Activated CD4-positive, alpha-beta T cell treated with anti-CD3 and anti-CD28 coated beads for 36 hours (primary cell): ENCODE measurements at regions not wholly inside any gene's neighbourhood (a gene's known extent, or its start where the extent isn't known, plus 50 kb on each side); places are given as distances from the start of the nearest gene placed in this dataset. TPM values are rescaled to one million over a fixed set of nuclear protein-coding genes. Genes with fewer than 3 reads are reported as not detected.

ENCODE experiments used
- ATAC-seq: fragments of 200-7000 bp; cut with Tn5 transposase; one replicate; pipeline ENCODE4 v1.10.0; 2021; ENCODE audit warnings: mild to moderate bottlenecking, moderate library complexity
- CTCF ChIA-PET: fragments of 350-600 bp; sonication (Branson Sonifier 250); formaldehyde crosslinking; loops from one replicate; lab custom pipeline; 2021; ENCODE audit warnings: antibody characterized with exemption; lab: Charles Lee
- POLR2A ChIA-PET: fragments of 350-600 bp; sonication (Branson Sonifier 250); formaldehyde crosslinking; loops from one replicate; lab custom pipeline; 2021; ENCODE audit warnings: antibody characterized with exemption, inconsistent platforms; lab: Charles Lee
- DNase-seq: peaks from one replicate; pipeline ENCODE4 v3.0.0-alpha.2; 2020
- H3K27ac Mint-ChIP-seq: one replicate; pipeline ENCODE4 v1.8.0; 2021; ENCODE audit warnings: mixed read lengths
- H3K27me3 Mint-ChIP-seq: one replicate; pipeline ENCODE4 v1.8.0; 2021; ENCODE audit warnings: mixed read lengths
- H3K36me3 Mint-ChIP-seq: one replicate; pipeline ENCODE4 v1.8.0; 2021; ENCODE audit warnings: low read depth, mixed read lengths
- H3K4me1 Mint-ChIP-seq: one replicate; pipeline ENCODE4 v1.8.0; 2021; ENCODE audit warnings: mixed read lengths
- H3K4me3 Mint-ChIP-seq: one replicate; pipeline ENCODE4 v1.8.0; 2021; ENCODE audit warnings: mild to moderate bottlenecking, moderate library complexity, mixed read lengths
- H3K9me3 Mint-ChIP-seq: one replicate; pipeline ENCODE4 v1.8.0; 2021; ENCODE audit warnings: low read depth, mixed read lengths
- intact Hi-C, 2 experiments: fragments of 100-400 bp; cut with DNase I in 1 of 2; cut with micrococcal nuclease in 1 of 2; formaldehyde crosslinking; loops; one replicate each; pipeline versions ENCODE4 v1.14.2 to v1.15.1; 2022 to 2024; cut with DNase I, micrococcal nuclease
- microRNA-seq: library from miRNA; unstranded; fragments of <30 nt; microRNA quantifications from one replicate; pipeline ENCODE4 v1.2.0, GENCODE V29; 2021; ENCODE audit warnings: borderline replicate concordance

DNA sequence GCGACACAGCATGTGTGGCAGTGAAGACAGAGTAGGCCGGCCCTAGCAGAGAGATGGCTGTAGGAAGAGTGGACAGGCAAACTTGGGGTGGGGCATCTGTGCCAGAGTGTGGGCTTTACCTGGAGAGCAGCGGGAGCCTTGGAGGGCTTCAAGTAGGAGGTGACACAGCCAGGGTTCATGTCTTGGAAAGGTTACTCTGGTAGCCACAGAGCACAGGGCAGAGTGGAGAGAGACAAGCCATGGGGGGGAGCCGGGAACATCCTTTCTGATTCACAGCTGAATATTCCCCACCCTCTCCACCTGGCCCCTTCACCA lies 53.5 kb upstream of the DIO3 start:
- POLR2A ChIA-PET, result no interaction called here
- DNase-seq, result no peak
- Mint-ChIP-seq H3K27ac (no peak overlapping the region), H3K36me3 (no peaks in the 10 kb centered on the region), H3K4me1 (no peaks in the 10 kb centered on the region), H3K4me3 (no peak overlapping the region), H3K27me3 (no peaks in the 10 kb centered on the region), H3K9me3 (no peaks in the 10 kb centered on the region)
- intact Hi-C loops, result no loop called here
- ATAC-seq, result no peak
- CTCF ChIA-PET, result no interaction called here

DNA sequence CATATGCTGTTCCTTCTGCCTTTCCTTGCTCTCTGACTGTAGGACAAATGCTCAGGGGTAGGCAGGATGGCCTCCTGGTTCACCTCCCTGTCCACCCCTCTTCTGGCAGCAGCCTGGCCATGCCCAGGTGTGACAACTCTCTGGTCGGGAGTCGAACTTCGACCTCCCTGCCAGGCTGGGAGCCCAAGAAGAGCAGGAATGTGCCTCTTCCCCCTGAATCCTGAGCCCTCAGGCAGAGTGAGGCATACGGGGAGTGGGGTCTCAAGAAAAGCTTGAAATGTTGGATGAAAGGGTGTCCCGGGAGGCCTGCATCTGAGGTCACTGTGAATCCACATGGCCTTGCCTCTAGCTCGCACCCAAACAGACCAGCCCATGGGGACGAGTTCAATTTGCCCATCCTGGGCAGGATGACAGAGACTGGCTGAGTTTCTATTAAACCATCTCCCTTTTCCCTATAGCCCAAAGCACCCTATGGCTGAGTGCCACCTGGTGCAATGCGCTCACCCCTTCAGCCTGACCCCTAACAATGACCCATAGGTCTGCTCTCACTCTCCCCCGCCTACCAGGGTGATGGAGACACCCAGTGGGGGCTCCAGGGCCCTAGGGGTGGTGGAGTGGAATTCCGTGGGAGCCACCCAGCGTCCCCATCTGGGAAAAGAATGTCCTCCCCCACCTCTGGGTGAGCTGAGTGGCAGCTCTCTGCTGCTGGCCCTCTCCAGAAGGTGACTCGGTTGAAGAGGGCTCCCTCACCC lies 52.9 kb upstream of the DIO3 start:
- Mint-ChIP-seq H3K27ac (no peak overlapping the region), H3K27me3 (no peaks in the 10 kb centered on the region), H3K36me3 (no peaks in the 10 kb centered on the region), H3K4me3 (no peak overlapping the region), H3K9me3 (no peaks in the 10 kb centered on the region), H3K4me1 (no peaks in the 10 kb centered on the region)
- no peak for ATAC-seq
- intact Hi-C loops, result no loop called here
- ChIA-PET POLR2A (no interaction called here), CTCF (no interaction called here)
- DNase-seq, result no peak

DNA sequence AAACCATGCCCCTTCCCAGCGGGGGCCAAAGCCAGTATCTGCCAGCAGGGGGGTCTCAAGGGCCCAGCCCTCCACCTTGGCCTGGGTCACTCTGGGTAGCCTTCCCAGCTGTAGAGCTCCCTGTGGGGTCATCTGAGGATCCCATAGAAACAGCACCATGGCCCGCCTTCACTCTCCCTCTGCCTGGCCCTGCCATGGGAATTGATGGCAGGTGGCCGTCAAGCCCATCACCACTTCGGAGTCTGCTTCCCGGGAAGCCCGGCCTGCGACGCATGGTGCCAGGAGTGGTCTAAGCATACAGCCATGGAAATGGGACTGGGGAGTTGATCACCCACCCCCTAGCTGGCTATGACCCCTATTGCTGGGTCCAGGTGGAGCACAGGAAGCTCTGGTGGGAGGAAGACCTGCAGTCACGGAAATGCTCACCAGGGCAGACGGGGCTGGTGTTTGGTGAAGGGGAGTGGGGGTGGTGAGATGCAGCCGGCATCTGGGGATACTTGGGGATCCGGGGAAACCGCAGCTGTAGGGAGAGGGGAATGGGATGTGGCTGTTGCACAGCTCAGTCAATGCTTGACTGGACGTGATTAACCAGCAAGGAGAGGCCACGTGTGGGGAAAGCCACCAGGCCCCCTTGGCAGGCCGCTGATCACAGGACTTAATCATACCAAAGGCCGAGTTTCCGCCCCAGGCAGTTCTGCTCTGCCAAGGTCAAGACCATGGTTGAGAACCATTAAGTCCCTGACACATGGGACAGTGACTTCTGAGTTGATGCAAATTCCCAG lies 52.2 kb upstream of the DIO3 start:
- no peak for ATAC-seq
- DNase-seq, result peak; percentile 0
- intact Hi-C loops, result no loop called here
- ChIA-PET CTCF (no interaction called here), POLR2A (no interaction called here)
- Mint-ChIP-seq H3K27ac (no peak overlapping the region), H3K9me3 (no peaks in the 10 kb centered on the region), H3K4me1 (no peaks in the 10 kb centered on the region), H3K36me3 (no peaks in the 10 kb centered on the region), H3K27me3 (no peaks in the 10 kb centered on the region), H3K4me3 (no peak overlapping the region)

DNA sequence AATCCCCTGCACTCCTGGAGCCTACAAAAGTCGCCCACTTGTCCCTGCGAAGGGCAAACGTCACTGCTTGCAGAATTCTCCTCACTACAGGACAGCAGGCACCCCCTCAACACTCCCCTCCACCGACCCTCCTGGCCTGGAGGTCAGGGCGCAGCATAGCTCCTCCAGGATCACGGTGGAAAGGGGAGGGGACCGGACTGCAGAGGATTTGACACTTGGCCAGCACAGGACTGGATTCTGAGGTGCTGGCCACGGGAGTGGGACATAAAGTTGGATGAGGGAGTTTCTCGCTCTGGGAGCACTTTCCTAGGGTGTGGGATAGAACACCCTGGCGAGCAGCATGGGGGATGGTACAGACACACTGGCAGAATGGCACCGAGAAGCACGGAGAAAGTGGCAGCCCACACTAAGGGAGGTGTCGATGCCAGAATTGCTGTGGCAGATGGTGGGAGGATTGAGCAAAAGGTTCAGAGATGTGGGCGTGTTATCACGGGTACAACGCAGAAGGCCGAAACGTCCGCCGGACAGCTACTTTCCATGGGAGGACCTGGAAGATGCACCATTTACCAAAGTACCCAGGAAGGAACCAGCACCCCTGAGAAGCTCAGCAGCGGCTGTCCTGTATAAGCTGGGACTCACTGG lies 51.4 kb upstream of the DIO3 start:
- H3K4me1 Mint-ChIP-seq, result no peaks in the 10 kb centered on the region
- CTCF ChIA-PET, result no interaction called here
- no peaks in the 10 kb centered on the region for H3K27me3 Mint-ChIP-seq
- peak; percentile 1 for DNase-seq
- H3K27ac Mint-ChIP-seq, result no peak overlapping the region
- no peaks in the 10 kb centered on the region for H3K36me3 Mint-ChIP-seq
- no peak overlapping the region for H3K4me3 Mint-ChIP-seq
- no peak for ATAC-seq
- intact Hi-C loops, result no loop called here
- H3K9me3 Mint-ChIP-seq, result no peaks in the 10 kb centered on the region
- POLR2A ChIA-PET, result no interaction called here

DNA sequence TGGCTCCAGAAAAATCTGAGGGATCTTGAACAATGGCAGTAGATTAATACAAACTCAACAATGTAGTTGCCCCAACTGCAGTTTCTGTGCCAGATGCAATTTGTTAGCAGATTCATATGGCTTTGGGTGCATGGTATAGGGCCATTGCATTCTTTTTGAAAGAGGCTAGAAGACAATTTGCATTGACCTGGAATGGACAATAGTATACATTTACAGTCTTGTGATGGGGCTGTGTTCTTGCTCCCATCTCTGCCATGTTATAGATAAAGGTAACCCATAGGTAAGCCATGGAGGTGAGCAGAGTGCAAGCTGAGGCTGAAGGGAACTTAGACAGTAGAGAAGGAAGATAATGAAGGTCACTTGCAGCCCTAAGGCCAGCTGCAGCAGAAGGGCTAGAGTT lies 50.1 kb upstream of the DIO3 start:
- intact Hi-C loops, result no loop called here
- H3K36me3 Mint-ChIP-seq, result no peaks in the 10 kb centered on the region
- H3K4me3 Mint-ChIP-seq, result no peak overlapping the region
- POLR2A ChIA-PET, result no interaction called here
- no peak overlapping the region for H3K27ac Mint-ChIP-seq
- no peaks in the 10 kb centered on the region for H3K27me3 Mint-ChIP-seq
- ATAC-seq (no peak), DNase-seq (no peak)
- H3K9me3 Mint-ChIP-seq, result peaks cover 7% of the 10 kb centered on the region
- CTCF ChIA-PET, result no interaction called here
- H3K4me1 Mint-ChIP-seq, result no peaks in the 10 kb centered on the region

Small RNA genes in the stretch of these regions (microRNA-seq; reads per million reads assigned to microRNA genes)
- not detected for gene MIR1185-1
- gene MIR1185-2, result not detected
- gene MIR1193, result not detected
- not detected for gene MIR1197
- gene MIR134, result 1.1 reads per million
- not detected for gene MIR154
- gene MIR299, result not detected
- gene MIR300, result not detected
- not detected for gene MIR323A
- not detected for gene MIR323B
- not detected for gene MIR329-1
- not detected for gene MIR329-2
- not detected for gene MIR369
- gene MIR376A1, result not detected
- gene MIR376A2, result not detected
- gene MIR376B, result not detected
- not detected for gene MIR376C
- gene MIR377, result not detected
- not detected for gene MIR379
- gene MIR380, result not detected
- gene MIR381, result not detected
- 1.4 reads per million for gene MIR382
- 1.1 reads per million for gene MIR409
- 2.1 reads per million for gene MIR411
- gene MIR412, result not detected
- gene MIR485, result not detected
- not detected for gene MIR487A
- gene MIR487B, result not detected
- not detected for gene MIR494
- not detected for gene MIR495
- gene MIR496, result not detected
- gene MIR539, result not detected
- gene MIR541, result not detected
- not detected for gene MIR543
- gene MIR544A, result not detected
- not detected for gene MIR654
- not detected for gene MIR655
- not detected for gene MIR656
- not detected for gene MIR668
- not detected for gene MIR758
- not detected for gene MIR889
